ENCODE measurements at regions not wholly inside any gene's neighbourhood (a gene's known extent, or its start where the extent isn't known, plus 50 kb on each side); places are given as distances from the start of the nearest gene placed in this dataset.

DNA sequence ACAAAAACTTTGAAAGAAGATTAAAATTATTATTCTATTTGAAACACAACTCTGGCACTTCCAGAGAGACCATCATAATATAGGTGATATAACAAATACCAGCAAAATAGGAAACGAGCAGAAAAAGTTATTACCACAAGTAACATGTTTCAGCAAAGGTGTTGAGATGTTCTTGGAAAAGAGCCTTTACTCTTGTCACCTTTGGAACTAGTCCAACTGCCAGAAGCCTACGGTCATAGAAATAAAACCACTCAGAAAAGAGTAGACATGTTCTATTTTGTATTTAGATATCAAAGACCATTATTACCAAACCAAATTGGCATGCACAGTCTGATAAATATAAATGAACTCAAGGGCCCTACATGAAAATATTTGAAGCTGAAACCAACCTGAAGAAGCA lies 145.0 kb upstream of the DMAC1 start:
- TF ChIP-seq PAWR (CRISPR knock-in tag; IDR thresholded peaks at IDR 0.05; ENCODE audit: borderline replicate concordance) (no peak), SRF (IDR thresholded peaks at IDR 0.05; ENCODE audit: low read depth, low read length) (no peak), MED1 (CRISPR knock-in tag; IDR thresholded peaks at IDR 0.05) (no peak), ATF7 (IDR thresholded peaks at IDR 0.05) (no peak), ATF7 (CRISPR knock-in tag; IDR thresholded peaks at IDR 0.05) (no peak), WIZ (CRISPR knock-in tag; IDR thresholded peaks at IDR 0.05) (no peak)
- TF ChIP-seq, protein P1, sequence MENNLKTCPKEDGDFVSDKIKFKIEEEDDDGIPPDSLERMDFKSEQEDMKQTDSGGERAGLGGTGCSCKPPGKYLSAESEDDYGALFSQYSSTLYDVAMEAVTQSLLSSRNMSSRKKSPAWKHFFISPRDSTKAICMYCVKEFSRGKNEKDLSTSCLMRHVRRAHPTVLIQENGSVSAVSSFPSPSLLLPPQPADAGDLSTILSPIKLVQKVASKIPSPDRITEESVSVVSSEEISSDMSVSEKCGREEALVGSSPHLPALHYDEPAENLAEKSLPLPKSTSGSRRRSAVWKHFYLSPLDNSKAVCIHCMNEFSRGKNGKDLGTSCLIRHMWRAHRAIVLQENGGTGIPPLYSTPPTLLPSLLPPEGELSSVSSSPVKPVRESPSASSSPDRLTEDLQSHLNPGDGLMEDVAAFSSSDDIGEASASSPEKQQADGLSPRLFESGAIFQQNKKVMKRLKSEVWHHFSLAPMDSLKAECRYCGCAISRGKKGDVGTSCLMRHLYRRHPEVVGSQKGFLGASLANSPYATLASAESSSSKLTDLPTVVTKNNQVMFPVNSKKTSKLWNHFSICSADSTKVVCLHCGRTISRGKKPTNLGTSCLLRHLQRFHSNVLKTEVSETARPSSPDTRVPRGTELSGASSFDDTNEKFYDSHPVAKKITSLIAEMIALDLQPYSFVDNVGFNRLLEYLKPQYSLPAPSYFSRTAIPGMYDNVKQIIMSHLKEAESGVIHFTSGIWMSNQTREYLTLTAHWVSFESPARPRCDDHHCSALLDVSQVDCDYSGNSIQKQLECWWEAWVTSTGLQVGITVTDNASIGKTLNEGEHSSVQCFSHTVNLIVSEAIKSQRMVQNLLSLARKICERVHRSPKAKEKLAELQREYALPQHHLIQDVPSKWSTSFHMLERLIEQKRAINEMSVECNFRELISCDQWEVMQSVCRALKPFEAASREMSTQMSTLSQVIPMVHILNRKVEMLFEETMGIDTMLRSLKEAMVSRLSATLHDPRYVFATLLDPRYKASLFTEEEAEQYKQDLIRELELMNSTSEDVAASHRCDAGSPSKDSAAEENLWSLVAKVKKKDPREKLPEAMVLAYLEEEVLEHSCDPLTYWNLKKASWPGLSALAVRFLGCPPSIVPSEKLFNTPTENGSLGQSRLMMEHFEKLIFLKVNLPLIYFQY (CRISPR knock-in tag; IDR thresholded peaks at IDR 0.05; ENCODE audit: borderline replicate concordance): no peak
- WGBS (ENCODE audit: low lambda C conversion rate): 4% methylated on average over 2 of the region's 2 CpGs
- intact Hi-C loops (cut with micrococcal nuclease; ENCODE audit: unreplicated experiment) (no loop called here), in situ Hi-C loops (cut with HindIII; ENCODE audit: extremely low pct_ligation_motif_present, low pct_unique_long_range_greater_than_20kb) (no loop called here)
- H4K20me1 ChIP-seq (ENCODE audit: insufficient read depth, low read length): no peaks in the 10 kb centered on the region
- CTCF ChIA-PET (ENCODE audit: low intra/inter-chr PET ratio, low total read pairs): no interaction called here
- H3K36me3 ChIP-seq (replicated peaks in 1 of 2; ENCODE audit: control insufficient read depth in 1 of 2, insufficient read depth in 2 of 2, low read length in 2 of 2): no peaks in the 10 kb centered on the region
- no peaks in the 10 kb centered on the region for H3K4me1 ChIP-seq (ENCODE audit: insufficient read depth, low read length)
- POLR2A ChIA-PET: no interaction called here
- BruUV-seq (replicated peaks): no TSS peak
- no peak overlapping the region for H3K27ac ChIP-seq (ENCODE audit: extremely low read length, insufficient read depth, low read length)
- H3K27me3 ChIP-seq (ENCODE audit: control insufficient read depth in 1 of 2, insufficient read depth in 2 of 2, low read length in 2 of 2): no peaks in the 10 kb centered on the region
- ATAC-seq: no peak
- H3K4me2 ChIP-seq (ENCODE audit: low read depth, low read length): no peak overlapping the region
- H3K79me2 ChIP-seq (ENCODE audit: insufficient read depth, low read length): no peaks in the 10 kb centered on the region
- no peak for DNase-seq (ENCODE audit: low spot score)
- no peak overlapping the region for H2AFZ ChIP-seq (ENCODE audit: low read length)
- no peak overlapping the region for H3K9ac ChIP-seq (ENCODE audit: insufficient read depth, low read depth, low read length)
- FAIRE-seq: no peak
- no peaks in the 10 kb centered on the region; the same call in 1 of the 2 replicates for H3K9me3 ChIP-seq (ENCODE audit: low read length)
- H3K4me3 ChIP-seq (replicated peaks in 1 of 3; ENCODE audit: insufficient read depth in 1 of 3, low read depth in 2 of 3, low read length in 3 of 3): no peak overlapping the region
